IMR-90 (cell line): ENCODE measurements at regions not wholly inside any gene's neighbourhood (a gene's known extent, or its start where the extent isn't known, plus 50 kb on each side); places are given as distances from the start of the nearest gene placed in this dataset.

Experiments used
- ATAC-seq: fragments of 200-7000 bp; cut with Tn5 transposase; 2 replicates; pipeline ENCODE4 v1.9.1; 2020; ENCODE audit warnings: low read depth, mild to moderate bottlenecking, moderate library complexity
- BruUV-seq: library from RNA; stranded (reverse); fragments of 400-500 nt; replicated peaks from 2 replicates; lab custom pipeline; 2021; lab: Mats Ljungman, UMichigan
- CTCF ChIA-PET: fragments of 300-600 bp; formaldehyde crosslinking; extraction: SDS; loops from one replicate; lab custom pipeline; 2021; ENCODE audit warnings: antibody characterized with exemption; lab: Yijun Ruan, JAX
- POLR2A ChIA-PET: fragments of 300-600 bp; sonication (Branson Sonifier 250); formaldehyde crosslinking; loops from one replicate; lab custom pipeline; 2022; ENCODE audit warnings: antibody characterized with exemption; ENCODE audit not compliant: unreplicated experiment; lab: Charles Lee
- DNase-seq: peaks from one replicate; pipeline ENCODE4 v3.0.0; 2013
- H2AFZ ChIP-seq: replicated peaks from 2 replicates; pipeline ENCODE3; 2013; ENCODE audit warnings: low read length, mild to moderate bottlenecking; ENCODE audit not compliant: poor library complexity
- H2AK5ac ChIP-seq: 2 replicates; pipeline ENCODE4 v1.6.1; 2013; ENCODE audit warnings: low read depth, low read length, inconsistent platforms
- H2AK9ac ChIP-seq: replicated peaks from 2 replicates; pipeline ENCODE3; 2013; ENCODE audit warnings: mild to moderate bottlenecking, low read depth, low read length, moderate library complexity; ENCODE audit not compliant: poor library complexity
- H2BK120ac ChIP-seq: 2 replicates; pipeline ENCODE4 v1.6.1; 2013; ENCODE audit warnings: low read depth, low read length, inconsistent platforms
- H2BK15ac ChIP-seq: 3 replicates; pipeline ENCODE4 v1.6.1; 2013; ENCODE audit warnings: low read depth, low read length, inconsistent platforms
- H2BK20ac ChIP-seq: 2 replicates; pipeline ENCODE4 v1.6.1; 2013; ENCODE audit warnings: low read depth, mild to moderate bottlenecking, inconsistent platforms, low read length, moderate library complexity
- H2BK5ac ChIP-seq: 2 replicates; pipeline ENCODE4 v1.6.1; 2013; ENCODE audit warnings: mild to moderate bottlenecking, low read depth, low read length, inconsistent platforms; ENCODE audit not compliant: poor library complexity, severe bottlenecking
- H3K14ac ChIP-seq: replicated peaks from 2 replicates; pipeline ENCODE4 v1.6.1; 2013; ENCODE audit warnings: low read depth, low read length, inconsistent platforms
- H3K18ac ChIP-seq: 2 replicates; pipeline ENCODE4 v1.6.1; 2013; ENCODE audit warnings: low read depth, low read length, control low read depth
- H3K23ac ChIP-seq: 2 replicates; pipeline ENCODE4 v1.6.1; 2013; ENCODE audit warnings: low read depth, low read length, inconsistent platforms
- H3K27ac ChIP-seq: 2 replicates; pipeline ENCODE4 v1.5.1; 2013; ENCODE audit warnings: mild to moderate bottlenecking, control low read depth, low read length; ENCODE audit not compliant: insufficient read depth
- H3K27me3 ChIP-seq: 2 replicates; pipeline ENCODE4 v1.6.1; 2013; ENCODE audit warnings: low read length; ENCODE audit not compliant: control insufficient read depth, insufficient read depth
- H3K36me3 ChIP-seq: 2 replicates; pipeline ENCODE4 v1.6.1; 2013; ENCODE audit warnings: low read length, mixed read lengths; ENCODE audit not compliant: control insufficient read depth, insufficient read depth
- H3K4ac ChIP-seq: 2 replicates; pipeline ENCODE4 v1.6.1; 2013; ENCODE audit warnings: low read depth, low read length, inconsistent platforms
- H3K4me1 ChIP-seq: 2 replicates; pipeline ENCODE4 v1.6.1; 2013; ENCODE audit warnings: low read length, mixed read lengths; ENCODE audit not compliant: control insufficient read depth, insufficient read depth
- H3K4me2 ChIP-seq: 2 replicates; pipeline ENCODE4 v1.6.1; 2013; ENCODE audit warnings: low read depth, mild to moderate bottlenecking, control low read depth, low read length, moderate library complexity
- H3K4me3 ChIP-seq: 2 replicates; pipeline ENCODE4 v1.5.1; 2013; ENCODE audit warnings: low read depth, mild to moderate bottlenecking, control low read depth, low read length, moderate library complexity; ENCODE audit not compliant: insufficient read depth
- H3K56ac ChIP-seq: 2 replicates; pipeline ENCODE4 v1.6.1; 2013; ENCODE audit warnings: low read length, inconsistent platforms; ENCODE audit not compliant: insufficient read depth; ENCODE audit errors: extremely low read depth
- H3K79me1 ChIP-seq, 2 experiments: 2 replicates each; pipeline ENCODE4 v1.6.1; 2013; ENCODE audit warnings: low read length in 2 of 2, inconsistent platforms in 1 of 2, low read depth in 1 of 2
- H3K9ac ChIP-seq: 2 replicates; pipeline ENCODE4 v1.6.1; 2013; ENCODE audit warnings: low read depth, low read length, control low read depth
- H3K9me1 ChIP-seq: 2 replicates; pipeline ENCODE4 v1.6.1; 2013; ENCODE audit warnings: low read length, inconsistent platforms; ENCODE audit not compliant: insufficient read depth
- H3K9me3 ChIP-seq: 2 replicates; pipeline ENCODE4 v1.6.1; 2013; ENCODE audit warnings: low read length; ENCODE audit not compliant: control insufficient read depth, insufficient read depth
- H4K20me1 ChIP-seq: 2 replicates; pipeline ENCODE4 v1.6.1; 2013; ENCODE audit warnings: low read length, inconsistent platforms; ENCODE audit not compliant: insufficient read depth
- H4K5ac ChIP-seq: 2 replicates; pipeline ENCODE4 v1.6.1; 2013; ENCODE audit warnings: mild to moderate bottlenecking, low read depth, low read length, control low read depth
- H4K8ac ChIP-seq, 2 experiments: 2 replicates each; pipeline ENCODE4 v1.6.1; 2013; ENCODE audit warnings: low read depth in 2 of 2, low read length in 2 of 2, control low read depth in 1 of 2, inconsistent platforms in 1 of 2
- H4K91ac ChIP-seq: 2 replicates; pipeline ENCODE4 v1.6.1; 2013; ENCODE audit warnings: low read depth, low read length, inconsistent platforms; ENCODE audit not compliant: insufficient read depth
- BHLHE40 ChIP-seq: fragments of 150-350 bp; IDR thresholded peaks from 2 replicates; pipeline ENCODE4 v1.6.1; 2016; ENCODE audit warnings: mild to moderate bottlenecking, low read depth, low read length
- CHD1 ChIP-seq: IDR thresholded peaks from 2 replicates; pipeline ENCODE4 v1.6.1; 2012; ENCODE audit warnings: low read depth, low read length, improper control_type of control experiment
- CTCF ChIP-seq: conservative IDR thresholded peaks from 2 replicates; pipeline ENCODE4 v1.5.1; 2012; ENCODE audit warnings: mild to moderate bottlenecking, low read depth, low read length, improper control_type of control experiment
- ELK1 ChIP-seq: fragments of 150-350 bp; IDR thresholded peaks from 2 replicates; pipeline ENCODE4 v1.6.1; 2016; ENCODE audit warnings: low read depth, mild to moderate bottlenecking, low read length, moderate library complexity, borderline replicate concordance
- FOS ChIP-seq: fragments of 150-350 bp; IDR thresholded peaks from 2 replicates; pipeline ENCODE4 v1.6.1; 2016; ENCODE audit warnings: low read depth, low read length
- MAZ ChIP-seq: IDR thresholded peaks from 2 replicates; pipeline ENCODE4 v1.6.1; 2012; ENCODE audit warnings: low read depth, mild to moderate bottlenecking, low read length, improper control_type of control experiment, moderate library complexity, borderline replicate concordance
- NFE2L2 ChIP-seq: fragments of 150-350 bp; IDR thresholded peaks from 2 replicates; pipeline ENCODE4 v1.6.1; 2016; ENCODE audit warnings: low read depth, mild to moderate bottlenecking, low read length
- POLR2A ChIP-seq: IDR thresholded peaks from 2 replicates; pipeline ENCODE4 v1.6.1; 2012; ENCODE audit warnings: mild to moderate bottlenecking, low read depth, low read length
- RAD21 ChIP-seq: IDR thresholded peaks from 2 replicates; pipeline ENCODE4 v1.6.1; 2012; ENCODE audit warnings: low read length, improper control_type of control experiment
- RCOR1 ChIP-seq: IDR thresholded peaks from 2 replicates; pipeline ENCODE4 v1.6.1; 2012; ENCODE audit warnings: mild to moderate bottlenecking, low read length, improper control_type of control experiment; ENCODE audit not compliant: insufficient replicate concordance
- RFX5 ChIP-seq: IDR thresholded peaks from 2 replicates; pipeline ENCODE4 v1.8.0; 2012; ENCODE audit warnings: low read depth, mild to moderate bottlenecking, low read length, moderate library complexity
- SMC3 ChIP-seq: fragments of 150-350 bp; IDR thresholded peaks from 2 replicates; pipeline ENCODE4 v1.6.1; 2016; ENCODE audit warnings: low read depth, mild to moderate bottlenecking, antibody characterized with exemption, low read length, moderate library complexity
- USF2 ChIP-seq: fragments of 150-350 bp; IDR thresholded peaks from 2 replicates; pipeline ENCODE4 v1.6.1; 2017; ENCODE audit warnings: mild to moderate bottlenecking, antibody characterized with exemption, low read length, low read depth
- WGBS, 2 experiments: methylation state at CpG; one replicate each; pipeline versions ENCODE4 v1.1.5 to v1.1.7; 2013; ENCODE audit warnings: missing lambda C conversion rate in 2 of 2; ENCODE audit not compliant: insufficient read length in 1 of 2; ENCODE audit errors: extremely low coverage in 2 of 2; 5-methylcytosine and 5-hydroxymethylcytosine counted together
- dilution Hi-C: fragments of 300-500 bp; cut with HindIII; formaldehyde crosslinking; loops from one replicate; pipeline ENCODE4 v1.14.3; 2018; ENCODE audit warnings: low sequenced_read_pairs; ENCODE audit not compliant: unreplicated experiment
- in situ Hi-C: fragments of 300-500 bp; cut with MboI; formaldehyde crosslinking; loops from 3 replicates; pipeline ENCODE4 v1.14.3; 2019; ENCODE audit warnings: low sequenced_read_pairs, inconsistent platforms, mixed read lengths
- intact Hi-C: fragments of 100-400 bp; cut with micrococcal nuclease; formaldehyde crosslinking; loops from 2 replicates; pipeline ENCODE4 v1.10.0; 2022

DNA sequence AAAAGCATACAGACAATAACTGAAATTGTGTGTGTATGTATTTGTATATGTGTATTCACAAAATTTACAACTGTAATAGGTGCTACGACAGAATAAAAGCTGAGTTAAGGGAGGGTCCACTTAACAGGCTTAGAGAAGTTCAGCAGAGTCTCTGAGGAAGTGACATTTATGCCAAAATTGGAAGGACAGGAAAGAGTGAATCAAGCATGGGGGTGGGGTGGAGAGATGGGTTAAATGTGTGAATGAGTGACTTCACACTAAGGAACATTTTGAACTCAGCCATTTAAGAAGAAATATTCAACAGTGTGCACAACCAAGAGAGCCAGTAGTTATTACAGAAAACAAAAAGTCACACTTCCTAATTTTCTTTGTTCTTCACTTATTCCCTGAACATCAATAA lies 53.8 kb upstream of the RGS1 start:
- Histone ChIP-seq H4K20me1 (no peaks in the 10 kb centered on the region), H2BK120ac (no peak overlapping the region), H2BK20ac (no peak overlapping the region), H3K27me3 (no peaks in the 10 kb centered on the region), H2BK15ac (no peak overlapping the region), H3K4me1 (peaks cover 4% of the 10 kb centered on the region; the same call in 1 of the 2 replicates), H2AK9ac (no peak overlapping the region), H2BK5ac (no peak overlapping the region), H3K9me3 (no peaks in the 10 kb centered on the region), H4K5ac (no peak overlapping the region), H3K9me1 (no peaks in the 10 kb centered on the region), H3K79me1 (no peaks in the 10 kb centered on the region), H4K8ac (no peak overlapping the region), H2AFZ (no peak overlapping the region), H4K91ac (no peak overlapping the region), H3K4ac (no peak overlapping the region), H3K4me3 (no peak overlapping the region), H3K23ac (no peak overlapping the region), H3K56ac (no peak overlapping the region), H3K18ac (no peak overlapping the region), H3K4me2 (no peak overlapping the region), H3K14ac (no peak overlapping the region), H3K36me3 (no peaks in the 10 kb centered on the region), H3K27ac (no peak overlapping the region), H3K9ac (no peak overlapping the region), H2AK5ac (no peak overlapping the region)
- in situ Hi-C loops, result no loop called here
- no TSS peak for BruUV-seq
- intact Hi-C loops, result no loop called here
- ATAC-seq (no peak), DNase-seq (no peak)
- CTCF ChIA-PET, result no interaction called here
- dilution Hi-C loops, result no loop called here
- POLR2A ChIA-PET, result no interaction called here
- no CpG with 5 or more reads among the region's 1 CpG for WGBS, 2 experiments
- TF ChIP-seq RAD21 (no peak), FOS (no peak), MAZ (no peak), USF2 (no peak), CTCF (no peak), CHD1 (no peak), ELK1 (no peak), POLR2A (no peak), BHLHE40 (no peak), SMC3 (no peak), NFE2L2 (no peak), RFX5 (no peak), RCOR1 (no peak)
